K562 (cell line): ENCODE measurements at regions not wholly inside any gene's neighbourhood (a gene's known extent, or its start where the extent isn't known, plus 50 kb on each side); places are given as distances from the start of the nearest gene placed in this dataset.

ENCODE experiments used
- EP300 ChIP-seq: IDR thresholded peaks from 2 replicates; pipeline ENCODE4 v1.6.1; 2012; ENCODE audit warnings: low read length, improper control_type of control experiment
- MEIS2 ChIP-seq: fragments of 450-650 bp; IDR thresholded peaks from 2 replicates; pipeline ENCODE4 v1.6.1; 2014; ENCODE audit warnings: mild to moderate bottlenecking; ENCODE audit not compliant: partially characterized antibody
- ZFP36 ChIP-seq: fragments of 150-350 bp; IDR thresholded peaks from 2 replicates; pipeline ENCODE4 v1.6.1; 2018; ENCODE audit warnings: low read length, low read depth; ENCODE audit not compliant: partially characterized antibody
- TF ChIP-seq, protein P1 (sequence below): fragments of 250-450 bp; sonication (Bioruptor Pico); IDR thresholded peaks from 2 replicates; pipeline ENCODE4 v1.4.0; 2020; ENCODE audit warnings: mild to moderate bottlenecking, moderate library complexity
- TF ChIP-seq, protein P2 (sequence below): sonication (generic); formaldehyde crosslinking; IDR thresholded peaks from 2 replicates; pipeline ENCODE4 v1.9.0; 2022; ENCODE audit warnings: mild to moderate bottlenecking, missing genetic modification reagents
- TF ChIP-seq, protein P3 (sequence below): fragments of 250-450 bp; sonication (Bioruptor Pico); IDR thresholded peaks from 2 replicates; pipeline ENCODE4 v1.9.0; 2021; ENCODE audit warnings: mild to moderate bottlenecking, inconsistent platforms
- TF ChIP-seq, protein P4 (sequence below), 2 experiments: fragments of 450-650 bp in 1 of 2; sonication (generic) in 1 of 2; formaldehyde crosslinking; conservative IDR thresholded peaks; 2 replicates each; pipeline versions ENCODE4 v1.4.0 to v1.8.1; 2020 to 2022; ENCODE audit warnings: mild to moderate bottlenecking in 1 of 2, missing genetic modification reagents in 1 of 2
- TF ChIP-seq, protein P5 (sequence below): fragments of 450-650 bp; IDR thresholded peaks from 2 replicates; pipeline ENCODE4 v1.7.1; 2018; ENCODE audit warnings: mild to moderate bottlenecking, low read depth; ENCODE audit not compliant: partially characterized antibody

DNA sequence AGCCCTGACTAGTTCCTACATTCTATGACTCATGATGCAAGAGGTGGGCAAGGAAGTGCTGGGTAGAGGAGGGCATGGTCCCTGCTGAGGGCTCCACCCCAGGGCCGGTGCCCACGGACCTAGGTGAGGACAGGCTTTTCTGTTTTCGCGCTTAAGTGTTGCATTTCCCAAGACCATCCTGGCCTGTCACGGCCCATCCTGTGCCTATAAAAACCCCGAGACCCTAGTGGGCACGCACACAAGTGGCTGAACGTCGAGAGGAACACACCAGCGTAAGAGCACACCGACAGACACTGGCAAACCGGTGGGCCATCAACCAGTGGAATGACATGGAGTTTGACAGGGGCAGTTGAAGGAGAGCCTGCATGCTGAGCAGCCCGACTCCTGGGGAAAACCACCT lies 680.7 kb upstream of the GHITM start (continued):
- TF ChIP-seq, protein P1, sequence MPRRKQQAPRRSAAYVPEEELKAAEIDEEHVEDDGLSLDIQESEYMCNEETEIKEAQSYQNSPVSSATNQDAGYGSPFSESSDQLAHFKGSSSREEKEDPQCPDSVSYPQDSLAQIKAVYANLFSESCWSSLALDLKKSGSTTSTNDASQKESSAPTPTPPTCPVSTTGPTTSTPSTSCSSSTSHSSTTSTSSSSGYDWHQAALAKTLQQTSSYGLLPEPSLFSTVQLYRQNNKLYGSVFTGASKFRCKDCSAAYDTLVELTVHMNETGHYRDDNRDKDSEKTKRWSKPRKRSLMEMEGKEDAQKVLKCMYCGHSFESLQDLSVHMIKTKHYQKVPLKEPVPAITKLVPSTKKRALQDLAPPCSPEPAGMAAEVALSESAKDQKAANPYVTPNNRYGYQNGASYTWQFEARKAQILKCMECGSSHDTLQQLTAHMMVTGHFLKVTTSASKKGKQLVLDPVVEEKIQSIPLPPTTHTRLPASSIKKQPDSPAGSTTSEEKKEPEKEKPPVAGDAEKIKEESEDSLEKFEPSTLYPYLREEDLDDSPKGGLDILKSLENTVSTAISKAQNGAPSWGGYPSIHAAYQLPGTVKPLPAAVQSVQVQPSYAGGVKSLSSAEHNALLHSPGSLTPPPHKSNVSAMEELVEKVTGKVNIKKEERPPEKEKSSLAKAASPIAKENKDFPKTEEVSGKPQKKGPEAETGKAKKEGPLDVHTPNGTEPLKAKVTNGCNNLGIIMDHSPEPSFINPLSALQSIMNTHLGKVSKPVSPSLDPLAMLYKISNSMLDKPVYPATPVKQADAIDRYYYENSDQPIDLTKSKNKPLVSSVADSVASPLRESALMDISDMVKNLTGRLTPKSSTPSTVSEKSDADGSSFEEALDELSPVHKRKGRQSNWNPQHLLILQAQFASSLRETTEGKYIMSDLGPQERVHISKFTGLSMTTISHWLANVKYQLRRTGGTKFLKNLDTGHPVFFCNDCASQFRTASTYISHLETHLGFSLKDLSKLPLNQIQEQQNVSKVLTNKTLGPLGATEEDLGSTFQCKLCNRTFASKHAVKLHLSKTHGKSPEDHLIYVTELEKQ = no peak
- TF ChIP-seq, protein P2, sequence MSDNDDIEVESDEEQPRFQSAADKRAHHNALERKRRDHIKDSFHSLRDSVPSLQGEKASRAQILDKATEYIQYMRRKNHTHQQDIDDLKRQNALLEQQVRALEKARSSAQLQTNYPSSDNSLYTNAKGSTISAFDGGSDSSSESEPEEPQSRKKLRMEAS (CRISPR knock-in tag) = no peak
- TF ChIP-seq, protein P3, sequence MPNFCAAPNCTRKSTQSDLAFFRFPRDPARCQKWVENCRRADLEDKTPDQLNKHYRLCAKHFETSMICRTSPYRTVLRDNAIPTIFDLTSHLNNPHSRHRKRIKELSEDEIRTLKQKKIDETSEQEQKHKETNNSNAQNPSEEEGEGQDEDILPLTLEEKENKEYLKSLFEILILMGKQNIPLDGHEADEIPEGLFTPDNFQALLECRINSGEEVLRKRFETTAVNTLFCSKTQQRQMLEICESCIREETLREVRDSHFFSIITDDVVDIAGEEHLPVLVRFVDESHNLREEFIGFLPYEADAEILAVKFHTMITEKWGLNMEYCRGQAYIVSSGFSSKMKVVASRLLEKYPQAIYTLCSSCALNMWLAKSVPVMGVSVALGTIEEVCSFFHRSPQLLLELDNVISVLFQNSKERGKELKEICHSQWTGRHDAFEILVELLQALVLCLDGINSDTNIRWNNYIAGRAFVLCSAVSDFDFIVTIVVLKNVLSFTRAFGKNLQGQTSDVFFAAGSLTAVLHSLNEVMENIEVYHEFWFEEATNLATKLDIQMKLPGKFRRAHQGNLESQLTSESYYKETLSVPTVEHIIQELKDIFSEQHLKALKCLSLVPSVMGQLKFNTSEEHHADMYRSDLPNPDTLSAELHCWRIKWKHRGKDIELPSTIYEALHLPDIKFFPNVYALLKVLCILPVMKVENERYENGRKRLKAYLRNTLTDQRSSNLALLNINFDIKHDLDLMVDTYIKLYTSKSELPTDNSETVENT = no peak
- TF ChIP-seq MEIS2 (no peak), ZFP36 (no peak), EP300 (no peak)
- TF ChIP-seq, protein P4, sequence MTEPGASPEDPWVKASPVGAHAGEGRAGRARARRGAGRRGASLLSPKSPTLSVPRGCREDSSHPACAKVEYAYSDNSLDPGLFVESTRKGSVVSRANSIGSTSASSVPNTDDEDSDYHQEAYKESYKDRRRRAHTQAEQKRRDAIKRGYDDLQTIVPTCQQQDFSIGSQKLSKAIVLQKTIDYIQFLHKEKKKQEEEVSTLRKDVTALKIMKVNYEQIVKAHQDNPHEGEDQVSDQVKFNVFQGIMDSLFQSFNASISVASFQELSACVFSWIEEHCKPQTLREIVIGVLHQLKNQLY (CRISPR knock-in tag; conservative IDR thresholded peaks at IDR 0.05) = no peak
- TF ChIP-seq, protein P5, sequence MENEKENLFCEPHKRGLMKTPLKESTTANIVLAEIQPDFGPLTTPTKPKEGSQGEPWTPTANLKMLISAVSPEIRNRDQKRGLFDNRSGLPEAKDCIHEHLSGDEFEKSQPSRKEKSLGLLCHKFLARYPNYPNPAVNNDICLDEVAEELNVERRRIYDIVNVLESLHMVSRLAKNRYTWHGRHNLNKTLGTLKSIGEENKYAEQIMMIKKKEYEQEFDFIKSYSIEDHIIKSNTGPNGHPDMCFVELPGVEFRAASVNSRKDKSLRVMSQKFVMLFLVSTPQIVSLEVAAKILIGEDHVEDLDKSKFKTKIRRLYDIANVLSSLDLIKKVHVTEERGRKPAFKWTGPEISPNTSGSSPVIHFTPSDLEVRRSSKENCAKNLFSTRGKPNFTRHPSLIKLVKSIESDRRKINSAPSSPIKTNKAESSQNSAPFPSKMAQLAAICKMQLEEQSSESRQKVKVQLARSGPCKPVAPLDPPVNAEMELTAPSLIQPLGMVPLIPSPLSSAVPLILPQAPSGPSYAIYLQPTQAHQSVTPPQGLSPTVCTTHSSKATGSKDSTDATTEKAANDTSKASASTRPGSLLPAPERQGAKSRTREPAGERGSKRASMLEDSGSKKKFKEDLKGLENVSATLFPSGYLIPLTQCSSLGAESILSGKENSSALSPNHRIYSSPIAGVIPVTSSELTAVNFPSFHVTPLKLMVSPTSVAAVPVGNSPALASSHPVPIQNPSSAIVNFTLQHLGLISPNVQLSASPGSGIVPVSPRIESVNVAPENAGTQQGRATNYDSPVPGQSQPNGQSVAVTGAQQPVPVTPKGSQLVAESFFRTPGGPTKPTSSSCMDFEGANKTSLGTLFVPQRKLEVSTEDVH = no peak
- TF ChIP-seq, all 486 proteins: peak for 0
